Endothelial cell of umbilical vein (primary cell): ENCODE measurements at regions not wholly inside any gene's neighbourhood (a gene's known extent, or its start where the extent isn't known, plus 50 kb on each side); places are given as distances from the start of the nearest gene placed in this dataset.

Source experiments
- BruUV-seq: library from RNA; stranded (reverse); fragments of 400-500 nt; replicated peaks from 2 replicates; lab custom pipeline; 2021; lab: Mats Ljungman, UMichigan
- CTCF ChIA-PET: fragments of 300-600, 350-600 bp; sonication (Branson Sonifier 250); formaldehyde crosslinking; loops from one replicate; lab custom pipeline; 2021; ENCODE audit warnings: antibody characterized with exemption, inconsistent platforms; lab: Charles Lee
- POLR2A ChIA-PET: fragments of 300-600, 350-600 bp; sonication (Branson Sonifier 250); formaldehyde crosslinking; loops from one replicate; lab custom pipeline; 2021; ENCODE audit warnings: antibody characterized with exemption, inconsistent platforms; lab: Charles Lee
- DNase-seq: peaks from one replicate; pipeline ENCODE4 v3.0.0-alpha.2; 2011; ENCODE audit warnings: low read depth, low spot score
- FAIRE-seq: peaks from 2 replicates; lab custom pipeline; 2011; peaks lifted over from hg19 to GRCh38; lab: Jason Lieb, UNC
- H2AFZ ChIP-seq: 2 replicates; pipeline ENCODE4 v1.6.0; 2012; ENCODE audit warnings: low read depth, low read length, control low read depth, inconsistent platforms
- H3K27ac ChIP-seq: 2 replicates; pipeline ENCODE4 v1.5.1; 2011; ENCODE audit warnings: low read depth, mild to moderate bottlenecking, control low read depth, low read length, moderate library complexity; ENCODE audit not compliant: insufficient read depth
- H3K27me3 ChIP-seq, 2 experiments: 2 replicates each; pipeline versions ENCODE4 v1.6.0 to v1.6.1; 2011; ENCODE audit warnings: low read length in 2 of 2, mixed read lengths in 1 of 2; ENCODE audit not compliant: control insufficient read depth in 2 of 2, insufficient read depth in 2 of 2
- H3K36me3 ChIP-seq, 2 experiments: 2 replicates in 1 of 2; 3 replicates in 1 of 2; pipeline ENCODE4 v1.5.1; 2011; ENCODE audit warnings: low read length in 2 of 2, mild to moderate bottlenecking in 1 of 2, moderate library complexity in 1 of 2; ENCODE audit not compliant: control insufficient read depth in 2 of 2, insufficient read depth in 2 of 2; ENCODE audit errors: extremely low read depth in 1 of 2
- H3K4me1 ChIP-seq: 3 replicates; pipeline ENCODE4 v1.5.1; 2011; ENCODE audit warnings: mild to moderate bottlenecking, low read length; ENCODE audit not compliant: control insufficient read depth, insufficient read depth; ENCODE audit errors: extremely low read depth
- H3K4me2 ChIP-seq: 2 replicates; pipeline ENCODE4 v1.6.1; 2011; ENCODE audit warnings: low read length, control low read depth, mixed read lengths; ENCODE audit not compliant: insufficient read depth
- H3K4me3 ChIP-seq, 3 experiments: fragments of 200-600 bp in 1 of 3; sonication (generic), shearing (Covaris generic) in 1 of 3; replicated peaks in 1 of 3; 2 replicates each; pipeline ENCODE4 v1.5.1; 2011 to 2016; ENCODE audit warnings: control low read depth in 3 of 3, low read length in 3 of 3, mild to moderate bottlenecking in 2 of 3, inconsistent platforms in 1 of 3, low read depth in 1 of 3, moderate library complexity in 1 of 3; ENCODE audit not compliant: insufficient read depth in 1 of 3
- H3K79me2 ChIP-seq: 2 replicates; pipeline ENCODE4 v1.6.0; 2012; ENCODE audit warnings: low read length, inconsistent platforms; ENCODE audit not compliant: control insufficient read depth, insufficient read depth
- H3K9ac ChIP-seq: replicated peaks from 2 replicates; pipeline ENCODE3; 2011; ENCODE audit warnings: low read length, control low read depth; ENCODE audit not compliant: insufficient read depth; ENCODE audit errors: extremely low read depth
- H3K9me1 ChIP-seq: replicated peaks from 3 replicates; pipeline ENCODE4 v1.6.0; 2011; ENCODE audit warnings: mild to moderate bottlenecking, low read length; ENCODE audit not compliant: control insufficient read depth, insufficient read depth; ENCODE audit errors: extremely low read depth
- H3K9me3 ChIP-seq: replicated peaks from 2 replicates; pipeline ENCODE4 v1.5.1; 2012; ENCODE audit warnings: low read length, inconsistent platforms; ENCODE audit not compliant: control insufficient read depth, insufficient read depth
- H4K20me1 ChIP-seq: replicated peaks from 2 replicates; pipeline ENCODE3; 2011; ENCODE audit warnings: mild to moderate bottlenecking, low read length; ENCODE audit not compliant: control insufficient read depth, insufficient read depth; ENCODE audit errors: extremely low read depth
- CTCF ChIP-seq, 2 donors: IDR thresholded peaks; 1 replicate in 1 of 2; 2 replicates in 1 of 2; pipeline ENCODE4 v1.5.1; 2011; ENCODE audit warnings: low read length in 2 of 2, mild to moderate bottlenecking in 2 of 2, moderate library complexity in 2 of 2, control low read depth in 1 of 2, inconsistent platforms in 1 of 2, low read depth in 1 of 2; ENCODE audit not compliant: insufficient read depth in 1 of 2; ENCODE audit errors: extremely low read depth in 1 of 2
- EZH2 ChIP-seq: IDR thresholded peaks from 2 replicates; pipeline ENCODE4 v1.6.1; 2012; ENCODE audit warnings: borderline replicate concordance, low read depth, mild to moderate bottlenecking, moderate library complexity, low read length, inconsistent platforms; ENCODE audit not compliant: severe bottlenecking
- FOS ChIP-seq: IDR thresholded peaks from 2 replicates; pipeline ENCODE4 v1.6.1; 2011; ENCODE audit warnings: mild to moderate bottlenecking, low read length, moderate library complexity, borderline replicate concordance; ENCODE audit not compliant: insufficient read depth
- GATA2 ChIP-seq: IDR thresholded peaks from 2 replicates; pipeline ENCODE4 v1.7.0; 2011; ENCODE audit warnings: low read depth, mild to moderate bottlenecking, moderate library complexity, mixed read lengths, low read length; ENCODE audit not compliant: insufficient read length, insufficient read depth
- JUN ChIP-seq: IDR thresholded peaks from 2 replicates; pipeline ENCODE4 v1.6.1; 2011; ENCODE audit warnings: borderline replicate concordance, low read depth; ENCODE audit not compliant: insufficient read length, insufficient read depth
- MAX ChIP-seq: IDR thresholded peaks from 2 replicates; pipeline ENCODE4 v1.6.1; 2011; ENCODE audit not compliant: insufficient read depth, insufficient read length
- MYC ChIP-seq: IDR thresholded peaks from one replicate; pipeline ENCODE4 v1.6.1; 2011; ENCODE audit warnings: mild to moderate bottlenecking, low read depth, low read length
- POLR2A ChIP-seq: IDR thresholded peaks from 2 replicates; pipeline ENCODE4 v1.6.1; 2012; ENCODE audit warnings: low read depth, mild to moderate bottlenecking, control low read depth, low read length
- POLR2AphosphoS5 ChIP-seq: IDR thresholded peaks from 2 replicates; pipeline ENCODE4 v1.6.1; 2012; ENCODE audit warnings: low read depth, mild to moderate bottlenecking, control low read depth, low read length, moderate library complexity; ENCODE audit not compliant: insufficient read depth
- dilution Hi-C: fragments of 300-500 bp; cut with MboI; formaldehyde crosslinking; loops from one replicate; pipeline ENCODE4 v1.15.0; 2019; ENCODE audit warnings: low sequenced_read_pairs; ENCODE audit not compliant: extremely low pct_ligation_motif_present
- intact Hi-C: fragments of 100-400 bp; cut with micrococcal nuclease; formaldehyde crosslinking; loops from one replicate; pipeline ENCODE4 v1.10.0; 2022

GRCh38 chr7:9945857-9946256 lies 1027.8 kb upstream of the PHF14 start:
- H2AFZ ChIP-seq: no peak overlapping the region
- BruUV-seq: no TSS peak
- no peak overlapping the region for H3K27ac ChIP-seq

More at GRCh38 chr7:9945857-9946256, 1027.8 kb upstream of the PHF14 start:
- no peak for TF ChIP-seq MYC
- no peak for TF ChIP-seq JUN
- no peak for TF ChIP-seq MAX
- no peak for TF ChIP-seq CTCF (IDR thresholded peaks at IDR 0.05; ENCODE audit: extremely low read depth in 1 of 2, insufficient read depth in 1 of 2, low read depth in 1 of 2, low read length in 2 of 2)
- no peak for TF ChIP-seq POLR2AphosphoS5
- TF ChIP-seq GATA2: no peak
- TF ChIP-seq POLR2A: no peak
- no peak for TF ChIP-seq FOS
- TF ChIP-seq EZH2: no peak
- ChIA-PET CTCF (no interaction called here), POLR2A (no interaction called here)
- Histone ChIP-seq H3K79me2 (no peaks in the 10 kb centered on the region), H3K9me3 (no peaks in the 10 kb centered on the region), H3K4me3 (no peak overlapping the region), H3K27me3 (no peaks in the 10 kb centered on the region), H3K4me2 (no peak overlapping the region), H4K20me1 (no peaks in the 10 kb centered on the region), H3K4me1 (no peaks in the 10 kb centered on the region), H3K9ac (no peak overlapping the region), H3K9me1 (no peaks in the 10 kb centered on the region), H3K36me3 (no peaks in the 10 kb centered on the region)
- dilution Hi-C loops (no loop called here), intact Hi-C loops (no loop called here)
- FAIRE-seq: no peak
- no peak for DNase-seq
